ENCODE measurements at regions not wholly inside any gene's neighbourhood (a gene's known extent, or its start where the extent isn't known, plus 50 kb on each side); places are given as distances from the start of the nearest gene placed in this dataset.

- TF ChIP-seq CTCF (IDR thresholded peaks at IDR 0.05) (no peak), POLR2AphosphoS5 (IDR thresholded peaks at IDR 0.05) (no peak)
Observed at GRCh38 chr1:114331936-114332335, 178.3 kb upstream of the SYT6 start.

Measured in esophagus muscularis mucosa (tissue), 3 donors.